ENCODE measurements at regions not wholly inside any gene's neighbourhood (a gene's known extent, or its start where the extent isn't known, plus 50 kb on each side); places are given as distances from the start of the nearest gene placed in this dataset.
A peak's percentile ranks its signal among the peaks of the same experiment; 100 is the strongest.

- Histone ChIP-seq H3K79me1 (ENCODE audit: low read depth, low read length) (no peaks in the 10 kb centered on the region), H3K14ac (ENCODE audit: low read length) (no peak overlapping the region), H3K9ac (ENCODE audit: low read depth, low read length, poor library complexity) (no peak overlapping the region), H3K27ac (replicated peaks; ENCODE audit: low read length) (no peak overlapping the region), H3K23ac (ENCODE audit: low read depth, low read length, poor library complexity) (no peak overlapping the region), H2BK120ac (ENCODE audit: low read depth, low read length) (no peak overlapping the region), H3K4ac (ENCODE audit: low read length) (no peak overlapping the region), H4K91ac (ENCODE audit: low read depth, low read length, poor library complexity) (no peak overlapping the region), H2BK12ac (ENCODE audit: low read length) (no peak overlapping the region), H4K8ac (ENCODE audit: low read depth, low read length) (no peak overlapping the region), H3K9me3 (replicated peaks in 1 of 2; ENCODE audit: control insufficient read depth in 2 of 2, insufficient read depth in 1 of 2, low read depth in 1 of 2, low read length in 2 of 2) (no peaks in the 10 kb centered on the region), H2BK5ac (ENCODE audit: low read length) (no peak overlapping the region), H3K36me3 (replicated peaks in 1 of 2; ENCODE audit: control insufficient read depth in 2 of 2, insufficient read depth in 2 of 2, low read length in 2 of 2) (no peaks in the 10 kb centered on the region), H2AFZ (ENCODE audit: low read length) (no peak overlapping the region), H3K18ac (ENCODE audit: low read length) (no peak overlapping the region), H2AK5ac (ENCODE audit: low read depth, low read length) (no peak overlapping the region), H2BK15ac (ENCODE audit: low read length) (no peak overlapping the region), H3K4me1 (ENCODE audit: control insufficient read depth in 2 of 2, insufficient read depth in 1 of 2, low read depth in 1 of 2, low read length in 2 of 2) (peaks cover 0 to 2% of the 10 kb centered on the region in 2 donors), H3K4me3 (ENCODE audit: low read length in 2 of 2) (no peak overlapping the region), H3K27me3 (ENCODE audit: control insufficient read depth in 3 of 3, insufficient read depth in 3 of 3, low read depth in 1 of 3, low read length in 3 of 3) (no peaks in the 10 kb centered on the region), H3K4me2 (ENCODE audit: insufficient read depth, low read length, poor library complexity, severe bottlenecking) (no peak overlapping the region)
- no CpG with 5 or more reads among the region's 3 CpGs for WGBS, 2 donors (ENCODE audit: extremely low coverage in 2 of 2, insufficient read length in 2 of 2, insufficient replicate concordance in 1 of 2)
- DNase-seq (ENCODE audit: low spot score): no peak
Measured at GRCh38 chr16:55242667-55243066, 81.3 kb upstream of the IRX6 start.

DNA sequence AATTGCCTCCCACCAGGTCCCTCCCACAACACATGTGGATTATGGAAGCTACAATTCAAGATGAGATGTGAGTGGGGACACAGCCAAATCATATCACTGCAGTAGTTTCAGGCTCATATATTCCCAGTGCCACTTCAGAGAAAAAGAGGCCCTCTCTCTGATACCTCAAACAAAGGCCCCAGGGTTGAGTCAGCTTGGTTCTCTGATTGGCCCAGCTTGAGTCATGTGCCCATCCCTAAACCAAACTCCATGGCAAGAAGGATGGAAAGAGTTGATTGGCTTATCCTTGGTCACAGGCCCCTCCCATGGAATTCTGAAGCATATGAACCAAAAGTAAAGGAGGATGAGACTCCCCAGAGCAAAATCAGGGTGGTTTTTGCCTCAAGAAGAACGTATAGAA lies 75.9 kb upstream of the IRX6 start:
- Histone ChIP-seq H2AFZ (ENCODE audit: low read length) (peak overlapping the region; percentile 59), H3K18ac (ENCODE audit: low read length) (no peak overlapping the region), H3K27me3 (ENCODE audit: control insufficient read depth in 3 of 3, insufficient read depth in 3 of 3, low read depth in 1 of 3, low read length in 3 of 3) (no peaks in the 10 kb centered on the region), H3K27ac (replicated peaks; ENCODE audit: low read length) (no peak overlapping the region), H3K4ac (ENCODE audit: low read length) (no peak overlapping the region), H3K4me3 (ENCODE audit: low read length in 2 of 2) (no peak overlapping the region), H2BK5ac (ENCODE audit: low read length) (no peak overlapping the region), H4K8ac (ENCODE audit: low read depth, low read length) (no peak overlapping the region), H3K79me1 (ENCODE audit: low read depth, low read length) (no peaks in the 10 kb centered on the region), H3K4me2 (ENCODE audit: insufficient read depth, low read length, poor library complexity, severe bottlenecking) (no peak overlapping the region), H3K9me3 (replicated peaks in 1 of 2; ENCODE audit: control insufficient read depth in 2 of 2, insufficient read depth in 1 of 2, low read depth in 1 of 2, low read length in 2 of 2) (no peaks in the 10 kb centered on the region), H3K4me1 (ENCODE audit: control insufficient read depth in 2 of 2, insufficient read depth in 1 of 2, low read depth in 1 of 2, low read length in 2 of 2) (no peaks in the 10 kb centered on the region), H4K91ac (ENCODE audit: low read depth, low read length, poor library complexity) (no peak overlapping the region), H2BK15ac (ENCODE audit: low read length) (no peak overlapping the region), H2AK5ac (ENCODE audit: low read depth, low read length) (no peak overlapping the region), H3K23ac (ENCODE audit: low read depth, low read length, poor library complexity) (no peak overlapping the region), H3K9ac (ENCODE audit: low read depth, low read length, poor library complexity) (no peak overlapping the region), H2BK120ac (ENCODE audit: low read depth, low read length) (no peak overlapping the region), H3K14ac (ENCODE audit: low read length) (no peak overlapping the region), H3K36me3 (replicated peaks in 1 of 2; ENCODE audit: control insufficient read depth in 2 of 2, insufficient read depth in 2 of 2, low read length in 2 of 2) (no peaks in the 10 kb centered on the region), H2BK12ac (ENCODE audit: low read length) (no peak overlapping the region)
- WGBS, 2 donors (ENCODE audit: extremely low coverage in 2 of 2, insufficient read length in 2 of 2, insufficient replicate concordance in 1 of 2): no CpG with 5 or more reads among the region's 1 CpG
- no peak for DNase-seq (ENCODE audit: low spot score)

GRCh38 chr16:55248494-55248893 lies 75.5 kb upstream of the IRX6 start:
- H2AFZ ChIP-seq (ENCODE audit: low read length): no peak overlapping the region
- H3K4me1 ChIP-seq (ENCODE audit: control insufficient read depth in 2 of 2, insufficient read depth in 1 of 2, low read depth in 1 of 2, low read length in 2 of 2): no peaks in the 10 kb centered on the region
- no peaks in the 10 kb centered on the region for H3K9me3 ChIP-seq (replicated peaks in 1 of 2; ENCODE audit: control insufficient read depth in 2 of 2, insufficient read depth in 1 of 2, low read depth in 1 of 2, low read length in 2 of 2)
- no peak overlapping the region for H2BK5ac ChIP-seq (ENCODE audit: low read length)
- no peaks in the 10 kb centered on the region for H3K27me3 ChIP-seq (ENCODE audit: control insufficient read depth in 3 of 3, insufficient read depth in 3 of 3, low read depth in 1 of 3, low read length in 3 of 3)
- no peak overlapping the region for H3K4me2 ChIP-seq (ENCODE audit: insufficient read depth, low read length, poor library complexity, severe bottlenecking)
- no peak overlapping the region for H3K4ac ChIP-seq (ENCODE audit: low read length)
- H4K8ac ChIP-seq (ENCODE audit: low read depth, low read length): no peak overlapping the region
- no CpG with 5 or more reads among the region's 8 CpGs for WGBS, 2 donors (ENCODE audit: extremely low coverage in 2 of 2, insufficient read length in 2 of 2, insufficient replicate concordance in 1 of 2)
- H3K27ac ChIP-seq (replicated peaks; ENCODE audit: low read length): no peak overlapping the region
- H2BK12ac ChIP-seq (ENCODE audit: low read length): no peak overlapping the region
- no peak overlapping the region for H3K23ac ChIP-seq (ENCODE audit: low read depth, low read length, poor library complexity)
- no peak overlapping the region for H2AK5ac ChIP-seq (ENCODE audit: low read depth, low read length)
- H3K14ac ChIP-seq (ENCODE audit: low read length): no peak overlapping the region
- H2BK15ac ChIP-seq (ENCODE audit: low read length): no peak overlapping the region
- H3K9ac ChIP-seq (ENCODE audit: low read depth, low read length, poor library complexity): no peak overlapping the region
- H4K91ac ChIP-seq (ENCODE audit: low read depth, low read length, poor library complexity): no peak overlapping the region
- no peak overlapping the region for H3K18ac ChIP-seq (ENCODE audit: low read length)
- H3K4me3 ChIP-seq (ENCODE audit: low read length in 2 of 2): no peak overlapping the region
- no peaks in the 10 kb centered on the region for H3K79me1 ChIP-seq (ENCODE audit: low read depth, low read length)
- no peak for DNase-seq (ENCODE audit: low spot score)
- H3K36me3 ChIP-seq (replicated peaks in 1 of 2; ENCODE audit: control insufficient read depth in 2 of 2, insufficient read depth in 2 of 2, low read length in 2 of 2): no peaks in the 10 kb centered on the region
- H2BK120ac ChIP-seq (ENCODE audit: low read depth, low read length): no peak overlapping the region

- H4K8ac ChIP-seq (ENCODE audit: low read depth, low read length): no peak overlapping the region
- WGBS, 2 donors (ENCODE audit: extremely low coverage in 2 of 2, insufficient read length in 2 of 2, insufficient replicate concordance in 1 of 2): no CpG with 5 or more reads among the region's 2 CpGs
- no peaks in the 10 kb centered on the region for H3K79me1 ChIP-seq (ENCODE audit: low read depth, low read length)
- H3K9me3 ChIP-seq (replicated peaks in 1 of 2; ENCODE audit: control insufficient read depth in 2 of 2, insufficient read depth in 1 of 2, low read depth in 1 of 2, low read length in 2 of 2): no peaks in the 10 kb centered on the region
- no peak overlapping the region for H3K4me3 ChIP-seq (ENCODE audit: low read length in 2 of 2)
- H3K27me3 ChIP-seq (ENCODE audit: control insufficient read depth in 3 of 3, insufficient read depth in 3 of 3, low read depth in 1 of 3, low read length in 3 of 3): no peaks in the 10 kb centered on the region
- no peak overlapping the region for H2BK120ac ChIP-seq (ENCODE audit: low read depth, low read length)
- no peak overlapping the region for H2BK12ac ChIP-seq (ENCODE audit: low read length)
- H2BK5ac ChIP-seq (ENCODE audit: low read length): no peak overlapping the region
- no peak overlapping the region for H2BK15ac ChIP-seq (ENCODE audit: low read length)
- H2AFZ ChIP-seq (ENCODE audit: low read length): no peak overlapping the region
- H4K91ac ChIP-seq (ENCODE audit: low read depth, low read length, poor library complexity): no peak overlapping the region
- H3K4ac ChIP-seq (ENCODE audit: low read length): no peak overlapping the region
- H3K18ac ChIP-seq (ENCODE audit: low read length): no peak overlapping the region
- no peak overlapping the region for H2AK5ac ChIP-seq (ENCODE audit: low read depth, low read length)
- H3K27ac ChIP-seq (replicated peaks; ENCODE audit: low read length): no peak overlapping the region
- no peak overlapping the region for H3K23ac ChIP-seq (ENCODE audit: low read depth, low read length, poor library complexity)
- H3K4me2 ChIP-seq (ENCODE audit: insufficient read depth, low read length, poor library complexity, severe bottlenecking): no peak overlapping the region
- no peak overlapping the region for H3K14ac ChIP-seq (ENCODE audit: low read length)
- no peaks in the 10 kb centered on the region for H3K36me3 ChIP-seq (replicated peaks in 1 of 2; ENCODE audit: control insufficient read depth in 2 of 2, insufficient read depth in 2 of 2, low read length in 2 of 2)
- H3K4me1 ChIP-seq (ENCODE audit: control insufficient read depth in 2 of 2, insufficient read depth in 1 of 2, low read depth in 1 of 2, low read length in 2 of 2): no peaks in the 10 kb centered on the region
- H3K9ac ChIP-seq (ENCODE audit: low read depth, low read length, poor library complexity): no peak overlapping the region
- no peak for DNase-seq (ENCODE audit: low spot score)
Measured at GRCh38 chr16:55249361-55249760, 74.6 kb upstream of the IRX6 start.
